Suprapubic skin (tissue), 4 donors: ENCODE measurements at regions not wholly inside any gene's neighbourhood (a gene's known extent, or its start where the extent isn't known, plus 50 kb on each side); places are given as distances from the start of the nearest gene placed in this dataset.

Experiments used
- DNase-seq, 2 donors: peaks; one replicate each; pipeline ENCODE4 v3.0.0-alpha.2; 2019; ENCODE audit warnings: low spot score in 2 of 2
- H3K27ac ChIP-seq: fragments of 200-600 bp; sonication (generic); one replicate; pipeline ENCODE4 v1.5.1; 2019
- H3K27me3 ChIP-seq: fragments of 200-600 bp; sonication (generic); one replicate; pipeline ENCODE4 v1.5.1; 2019
- H3K36me3 ChIP-seq: fragments of 200-600 bp; sonication (generic); one replicate; pipeline ENCODE4 v1.5.1; 2019
- H3K4me1 ChIP-seq: fragments of 200-600 bp; sonication (generic); one replicate; pipeline ENCODE4 v1.5.1; 2019
- H3K4me3 ChIP-seq: fragments of 200-600 bp; sonication (generic); one replicate; pipeline ENCODE4 v1.5.1; 2019; ENCODE audit warnings: mild to moderate bottlenecking
- H3K9me3 ChIP-seq: fragments of 200-600 bp; sonication (generic); one replicate; pipeline ENCODE4 v1.5.1; 2019
- CTCF ChIP-seq, 2 donors: fragments of 200-600 bp in 1 of 2; fragments of 450-650 bp in 1 of 2; sonication (generic) in 1 of 2; IDR thresholded peaks; one replicate each; pipeline ENCODE4 v1.5.1; 2016 to 2019; ENCODE audit warnings: antibody characterized with exemption in 2 of 2, mild to moderate bottlenecking in 1 of 2, moderate library complexity in 1 of 2
- EP300 ChIP-seq: sonication (generic); formaldehyde crosslinking; IDR thresholded peaks from one replicate; pipeline ENCODE4 v1.6.1; 2017; ENCODE audit warnings: antibody characterized with exemption
- POLR2A ChIP-seq, 2 donors: fragments of 450-650 bp; IDR thresholded peaks; one replicate each; pipeline ENCODE4 v1.6.1; 2017; ENCODE audit warnings: antibody characterized with exemption in 2 of 2, mild to moderate bottlenecking in 2 of 2, moderate library complexity in 2 of 2
- POLR2AphosphoS5 ChIP-seq, 3 donors: sonication (generic); formaldehyde crosslinking; IDR thresholded peaks; one replicate each; pipeline ENCODE4 v1.6.1; 2017; ENCODE audit warnings: antibody characterized with exemption in 3 of 3
- WGBS: methylation state at CpG from one replicate; pipeline ENCODE4 v1.1.5; 2018; 5-methylcytosine and 5-hydroxymethylcytosine counted together

- TF ChIP-seq POLR2AphosphoS5 (IDR thresholded peaks at IDR 0.05) (no peak), EP300 (no peak), POLR2A (IDR thresholded peaks at IDR 0.05) (no peak)
- no peak overlapping the region for H3K4me3 ChIP-seq
- no peaks in the 10 kb centered on the region for H3K9me3 ChIP-seq
- H3K27ac ChIP-seq: no peak overlapping the region
- no peak for DNase-seq
- 88% methylated on average over 4 of the region's 4 CpGs for WGBS
- no peaks in the 10 kb centered on the region for H3K27me3 ChIP-seq
- no peaks in the 10 kb centered on the region for H3K4me1 ChIP-seq
- H3K36me3 ChIP-seq: no peaks in the 10 kb centered on the region
These were observed 444.0 kb downstream of the HS3ST3B1 start for GRCh38 chr17:14744761-14745473.

GRCh38 chr17:14741491-14741890 lies 440.6 kb downstream of the HS3ST3B1 start:
- 70% methylated on average over 8 of the region's 8 CpGs for WGBS
- no peak overlapping the region for H3K4me3 ChIP-seq
- H3K36me3 ChIP-seq: no peaks in the 10 kb centered on the region
- no peak for DNase-seq
- H3K27me3 ChIP-seq: no peaks in the 10 kb centered on the region
- H3K27ac ChIP-seq: no peak overlapping the region
- H3K9me3 ChIP-seq: no peaks in the 10 kb centered on the region
- no peak for TF ChIP-seq EP300
- TF ChIP-seq POLR2A (IDR thresholded peaks at IDR 0.05): no peak
- TF ChIP-seq CTCF (IDR thresholded peaks at IDR 0.05): no peak
- no peak for TF ChIP-seq POLR2AphosphoS5 (IDR thresholded peaks at IDR 0.05)
- H3K4me1 ChIP-seq: peaks cover 23% of the 10 kb centered on the region

GRCh38 chr17:14739656-14740431 lies 439.0 kb downstream of the HS3ST3B1 start:
- 77% methylated on average over 8 of the region's 8 CpGs for WGBS
- DNase-seq: no peak
- Histone ChIP-seq H3K36me3 (no peaks in the 10 kb centered on the region), H3K27ac (no peak overlapping the region), H3K27me3 (no peaks in the 10 kb centered on the region), H3K9me3 (no peaks in the 10 kb centered on the region), H3K4me3 (no peak overlapping the region), H3K4me1 (peaks cover 23% of the 10 kb centered on the region)
- TF ChIP-seq POLR2A (IDR thresholded peaks at IDR 0.05): no peak
- no peak for TF ChIP-seq POLR2AphosphoS5 (IDR thresholded peaks at IDR 0.05)
- TF ChIP-seq EP300: no peak
- no peak for TF ChIP-seq CTCF (IDR thresholded peaks at IDR 0.05)

GRCh38 chr17:14738652-14738988 lies 437.7 kb downstream of the HS3ST3B1 start:
- WGBS: 83% methylated on average over 7 of the region's 7 CpGs
- peak overlapping the region; percentile 60 for H3K27ac ChIP-seq

GRCh38 chr17:14737984-14738651 lies 437.2 kb downstream of the HS3ST3B1 start:
- H3K4me3 ChIP-seq: no peak overlapping the region
- peak; percentile 85 to 87 for DNase-seq
- H3K27me3 ChIP-seq: no peaks in the 10 kb centered on the region
- 26% methylated on average over 12 of the region's 12 CpGs for WGBS
- no peaks in the 10 kb centered on the region for H3K36me3 ChIP-seq
- peak overlapping the region; percentile 60 for H3K27ac ChIP-seq
- TF ChIP-seq POLR2A (IDR thresholded peaks at IDR 0.05) (no peak), CTCF (IDR thresholded peaks at IDR 0.05) (peak; percentile 30 to 33), POLR2AphosphoS5 (IDR thresholded peaks at IDR 0.05) (peak in 2 of 3 donors; percentile 59 to 68), EP300 (no peak)
- peaks cover 23% of the 10 kb centered on the region for H3K4me1 ChIP-seq
- no peaks in the 10 kb centered on the region for H3K9me3 ChIP-seq

More at GRCh38 chr17:14738652-14738988, 437.7 kb downstream of the HS3ST3B1 start:
- no peak for TF ChIP-seq POLR2A (IDR thresholded peaks at IDR 0.05)
- TF ChIP-seq EP300: no peak
- no peak for TF ChIP-seq CTCF (IDR thresholded peaks at IDR 0.05)
- no peak for TF ChIP-seq POLR2AphosphoS5 (IDR thresholded peaks at IDR 0.05)
- Histone ChIP-seq H3K4me1 (peaks cover 23% of the 10 kb centered on the region), H3K27me3 (no peaks in the 10 kb centered on the region), H3K9me3 (no peaks in the 10 kb centered on the region), H3K4me3 (no peak overlapping the region), H3K36me3 (no peaks in the 10 kb centered on the region)
- no peak for DNase-seq
